HepG2 (cell line): ENCODE measurements at regions not wholly inside any gene's neighbourhood (a gene's known extent, or its start where the extent isn't known, plus 50 kb on each side); places are given as distances from the start of the nearest gene placed in this dataset.

ENCODE experiments used
- HIVEP1 ChIP-seq: sonication (generic); formaldehyde crosslinking; IDR thresholded peaks from 2 replicates; pipeline ENCODE4 v1.4.0; 2020; ENCODE audit warnings: mild to moderate bottlenecking, missing genetic modification reagents
- HOXA7 ChIP-seq: sonication (generic); formaldehyde crosslinking; IDR thresholded peaks from 2 replicates; pipeline ENCODE4 v1.8.1; 2022; ENCODE audit warnings: mild to moderate bottlenecking, missing genetic modification reagents, moderate library complexity
- KMT2A ChIP-seq: sonication (generic); formaldehyde crosslinking; IDR thresholded peaks from 2 replicates; pipeline ENCODE4 v1.4.0; 2020; ENCODE audit warnings: missing genetic modification reagents
- MEIS2 ChIP-seq: sonication (generic); formaldehyde crosslinking; IDR thresholded peaks from 2 replicates; pipeline ENCODE4 v1.9.0; 2021; ENCODE audit warnings: mild to moderate bottlenecking, missing genetic modification reagents
- POLR2AphosphoS5 ChIP-seq: IDR thresholded peaks from 2 replicates; pipeline ENCODE4 v1.6.1; 2012; ENCODE audit warnings: low read depth, low read length
- RBM22 ChIP-seq: fragments of 200-400 bp; formaldehyde crosslinking; optimal IDR thresholded peaks from 2 replicates; pipeline ENCODE3; 2017; ENCODE audit warnings: mild to moderate bottlenecking, low read length, moderate library complexity
- REL ChIP-seq: sonication (generic); formaldehyde crosslinking; conservative IDR thresholded peaks from 2 replicates; pipeline ENCODE4 v1.8.0; 2022; ENCODE audit warnings: mild to moderate bottlenecking, missing genetic modification reagents, moderate library complexity
- RELA ChIP-seq: sonication (generic); formaldehyde crosslinking; IDR thresholded peaks from 2 replicates; pipeline ENCODE4 v1.4.0; 2020; ENCODE audit warnings: missing genetic modification reagents
- RFXANK ChIP-seq: IDR thresholded peaks from 2 replicates; pipeline ENCODE4 v1.6.1; 2016
- SP4 ChIP-seq: sonication (generic); formaldehyde crosslinking; IDR thresholded peaks from 2 replicates; pipeline ENCODE4 v1.8.1; 2023; ENCODE audit warnings: mild to moderate bottlenecking, missing genetic modification reagents
- ZNF124 ChIP-seq: sonication (generic); formaldehyde crosslinking; IDR thresholded peaks from 2 replicates; pipeline ENCODE4 v1.4.0; 2020; ENCODE audit warnings: missing genetic modification reagents
- ZNF143 ChIP-seq: sonication (generic); formaldehyde crosslinking; IDR thresholded peaks from 2 replicates; pipeline ENCODE4 v1.4.0; 2020; ENCODE audit warnings: missing genetic modification reagents
- ZNF331 ChIP-seq: sonication (generic); formaldehyde crosslinking; IDR thresholded peaks from 2 replicates; pipeline ENCODE4 v1.4.0; 2020; ENCODE audit warnings: missing genetic modification reagents
- ZNF572 ChIP-seq: sonication (generic); formaldehyde crosslinking; IDR thresholded peaks from 2 replicates; pipeline ENCODE4 v1.5.1; 2020; ENCODE audit warnings: mild to moderate bottlenecking, missing genetic modification reagents
- ZNF615 ChIP-seq: sonication (generic); formaldehyde crosslinking; IDR thresholded peaks from 2 replicates; pipeline ENCODE4 v1.5.0; 2020; ENCODE audit warnings: mild to moderate bottlenecking, missing genetic modification reagents, borderline replicate concordance
- ZNF672 ChIP-seq: sonication (generic); formaldehyde crosslinking; IDR thresholded peaks from 2 replicates; pipeline ENCODE4 v1.8.1; 2022; ENCODE audit warnings: missing genetic modification reagents
- ZNF839 ChIP-seq: sonication (generic); formaldehyde crosslinking; IDR thresholded peaks from 2 replicates; pipeline ENCODE4 v1.4.0; 2020; ENCODE audit warnings: missing genetic modification reagents, mild to moderate bottlenecking, borderline replicate concordance
- TF ChIP-seq, protein P1 (sequence below): sonication (generic); formaldehyde crosslinking; IDR thresholded peaks from 2 replicates; pipeline ENCODE4 v1.5.0; 2020; ENCODE audit warnings: mild to moderate bottlenecking, missing genetic modification reagents
- TF ChIP-seq, protein P2 (sequence below): sonication (generic); formaldehyde crosslinking; conservative IDR thresholded peaks from 2 replicates; pipeline ENCODE4 v1.8.0; 2022; ENCODE audit warnings: low read depth, missing genetic modification reagents
- TF ChIP-seq, protein P3 (sequence below): sonication (generic); formaldehyde crosslinking; conservative IDR thresholded peaks from 2 replicates; pipeline ENCODE4 v1.8.1; 2023; ENCODE audit warnings: missing genetic modification reagents
- TF ChIP-seq, protein P4 (sequence below): sonication (generic); formaldehyde crosslinking; IDR thresholded peaks from 2 replicates; pipeline ENCODE4 v1.4.0; 2020; ENCODE audit warnings: low read depth, missing genetic modification reagents

DNA sequence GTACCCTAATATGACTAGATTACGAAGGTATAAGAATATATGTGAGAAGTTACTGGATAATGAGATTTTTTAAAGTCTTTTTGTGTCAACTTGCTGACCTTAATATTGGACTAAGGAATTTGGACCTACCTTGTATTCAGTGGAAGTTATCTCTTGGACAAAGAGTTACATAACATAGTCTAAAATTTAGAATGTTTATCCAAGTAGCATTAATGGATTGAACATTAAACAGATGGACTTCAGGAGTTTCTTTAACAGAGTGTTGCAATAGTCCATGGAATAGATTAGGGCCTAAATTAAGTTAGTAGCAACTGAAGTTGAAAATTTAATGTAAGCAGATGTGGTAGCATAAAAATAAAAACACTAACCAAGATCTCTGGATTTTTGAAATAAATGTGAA lies 266.4 kb downstream of the PYDC2 start (continued):
- TF ChIP-seq, protein P1, sequence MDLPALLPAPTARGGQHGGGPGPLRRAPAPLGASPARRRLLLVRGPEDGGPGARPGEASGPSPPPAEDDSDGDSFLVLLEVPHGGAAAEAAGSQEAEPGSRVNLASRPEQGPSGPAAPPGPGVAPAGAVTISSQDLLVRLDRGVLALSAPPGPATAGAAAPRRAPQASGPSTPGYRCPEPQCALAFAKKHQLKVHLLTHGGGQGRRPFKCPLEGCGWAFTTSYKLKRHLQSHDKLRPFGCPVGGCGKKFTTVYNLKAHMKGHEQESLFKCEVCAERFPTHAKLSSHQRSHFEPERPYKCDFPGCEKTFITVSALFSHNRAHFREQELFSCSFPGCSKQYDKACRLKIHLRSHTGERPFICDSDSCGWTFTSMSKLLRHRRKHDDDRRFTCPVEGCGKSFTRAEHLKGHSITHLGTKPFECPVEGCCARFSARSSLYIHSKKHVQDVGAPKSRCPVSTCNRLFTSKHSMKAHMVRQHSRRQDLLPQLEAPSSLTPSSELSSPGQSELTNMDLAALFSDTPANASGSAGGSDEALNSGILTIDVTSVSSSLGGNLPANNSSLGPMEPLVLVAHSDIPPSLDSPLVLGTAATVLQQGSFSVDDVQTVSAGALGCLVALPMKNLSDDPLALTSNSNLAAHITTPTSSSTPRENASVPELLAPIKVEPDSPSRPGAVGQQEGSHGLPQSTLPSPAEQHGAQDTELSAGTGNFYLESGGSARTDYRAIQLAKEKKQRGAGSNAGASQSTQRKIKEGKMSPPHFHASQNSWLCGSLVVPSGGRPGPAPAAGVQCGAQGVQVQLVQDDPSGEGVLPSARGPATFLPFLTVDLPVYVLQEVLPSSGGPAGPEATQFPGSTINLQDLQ (CRISPR knock-in tag): no peak
- TF ChIP-seq, protein P2, sequence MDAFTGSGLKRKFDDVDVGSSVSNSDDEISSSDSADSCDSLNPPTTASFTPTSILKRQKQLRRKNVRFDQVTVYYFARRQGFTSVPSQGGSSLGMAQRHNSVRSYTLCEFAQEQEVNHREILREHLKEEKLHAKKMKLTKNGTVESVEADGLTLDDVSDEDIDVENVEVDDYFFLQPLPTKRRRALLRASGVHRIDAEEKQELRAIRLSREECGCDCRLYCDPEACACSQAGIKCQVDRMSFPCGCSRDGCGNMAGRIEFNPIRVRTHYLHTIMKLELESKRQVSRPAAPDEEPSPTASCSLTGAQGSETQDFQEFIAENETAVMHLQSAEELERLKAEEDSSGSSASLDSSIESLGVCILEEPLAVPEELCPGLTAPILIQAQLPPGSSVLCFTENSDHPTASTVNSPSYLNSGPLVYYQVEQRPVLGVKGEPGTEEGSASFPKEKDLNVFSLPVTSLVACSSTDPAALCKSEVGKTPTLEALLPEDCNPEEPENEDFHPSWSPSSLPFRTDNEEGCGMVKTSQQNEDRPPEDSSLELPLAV (CRISPR knock-in tag): no peak
- TF ChIP-seq ZNF124 (peak; percentile 65; the same call in 1 of the 2 replicates), ZNF839 (CRISPR knock-in tag) (no peak), REL (CRISPR knock-in tag) (no peak), ZNF572 (CRISPR knock-in tag) (no peak), ZNF143 (CRISPR knock-in tag) (no peak), ZNF331 (CRISPR knock-in tag) (0 out of 2 replicates have a peak, but pooled peaks have one; percentile 20), MEIS2 (CRISPR knock-in tag) (no peak), RBM22 (no peak), RFXANK (no peak), ZNF615 (no peak), HIVEP1 (CRISPR knock-in tag) (no peak), POLR2AphosphoS5 (no peak), KMT2A (CRISPR knock-in tag) (no peak), SP4 (CRISPR knock-in tag) (no peak), HOXA7 (no peak), ZNF672 (no peak), RELA (CRISPR knock-in tag) (no peak)
- TF ChIP-seq, protein P3, sequence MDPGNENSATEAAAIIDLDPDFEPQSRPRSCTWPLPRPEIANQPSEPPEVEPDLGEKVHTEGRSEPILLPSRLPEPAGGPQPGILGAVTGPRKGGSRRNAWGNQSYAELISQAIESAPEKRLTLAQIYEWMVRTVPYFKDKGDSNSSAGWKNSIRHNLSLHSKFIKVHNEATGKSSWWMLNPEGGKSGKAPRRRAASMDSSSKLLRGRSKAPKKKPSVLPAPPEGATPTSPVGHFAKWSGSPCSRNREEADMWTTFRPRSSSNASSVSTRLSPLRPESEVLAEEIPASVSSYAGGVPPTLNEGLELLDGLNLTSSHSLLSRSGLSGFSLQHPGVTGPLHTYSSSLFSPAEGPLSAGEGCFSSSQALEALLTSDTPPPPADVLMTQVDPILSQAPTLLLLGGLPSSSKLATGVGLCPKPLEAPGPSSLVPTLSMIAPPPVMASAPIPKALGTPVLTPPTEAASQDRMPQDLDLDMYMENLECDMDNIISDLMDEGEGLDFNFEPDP (CRISPR knock-in tag): no peak
- TF ChIP-seq, protein P4, sequence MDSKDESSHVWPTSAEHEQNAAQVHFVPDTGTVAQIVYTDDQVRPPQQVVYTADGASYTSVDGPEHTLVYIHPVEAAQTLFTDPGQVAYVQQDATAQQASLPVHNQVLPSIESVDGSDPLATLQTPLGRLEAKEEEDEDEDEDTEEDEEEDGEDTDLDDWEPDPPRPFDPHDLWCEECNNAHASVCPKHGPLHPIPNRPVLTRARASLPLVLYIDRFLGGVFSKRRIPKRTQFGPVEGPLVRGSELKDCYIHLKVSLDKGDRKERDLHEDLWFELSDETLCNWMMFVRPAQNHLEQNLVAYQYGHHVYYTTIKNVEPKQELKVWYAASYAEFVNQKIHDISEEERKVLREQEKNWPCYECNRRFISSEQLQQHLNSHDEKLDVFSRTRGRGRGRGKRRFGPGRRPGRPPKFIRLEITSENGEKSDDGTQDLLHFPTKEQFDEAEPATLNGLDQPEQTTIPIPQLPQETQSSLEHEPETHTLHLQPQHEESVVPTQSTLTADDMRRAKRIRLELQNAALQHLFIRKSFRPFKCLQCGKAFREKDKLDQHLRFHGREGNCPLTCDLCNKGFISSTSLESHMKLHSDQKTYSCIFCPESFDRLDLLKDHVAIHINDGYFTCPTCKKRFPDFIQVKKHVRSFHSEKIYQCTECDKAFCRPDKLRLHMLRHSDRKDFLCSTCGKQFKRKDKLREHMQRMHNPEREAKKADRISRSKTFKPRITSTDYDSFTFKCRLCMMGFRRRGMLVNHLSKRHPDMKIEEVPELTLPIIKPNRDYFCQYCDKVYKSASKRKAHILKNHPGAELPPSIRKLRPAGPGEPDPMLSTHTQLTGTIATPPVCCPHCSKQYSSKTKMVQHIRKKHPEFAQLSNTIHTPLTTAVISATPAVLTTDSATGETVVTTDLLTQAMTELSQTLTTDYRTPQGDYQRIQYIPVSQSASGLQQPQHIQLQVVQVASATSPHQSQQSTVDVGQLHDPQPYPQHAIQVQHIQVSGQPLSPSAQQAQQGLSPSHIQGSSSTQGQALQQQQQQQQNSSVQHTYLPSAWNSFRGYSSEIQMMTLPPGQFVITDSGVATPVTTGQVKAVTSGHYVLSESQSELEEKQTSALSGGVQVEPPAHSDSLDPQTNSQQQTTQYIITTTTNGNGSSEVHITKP (CRISPR knock-in tag): no peak
